GM06990 (cell line): ENCODE measurements at regions not wholly inside any gene's neighbourhood (a gene's known extent, or its start where the extent isn't known, plus 50 kb on each side); places are given as distances from the start of the nearest gene placed in this dataset.

Experiments used
- DNase-seq: peaks from one replicate; pipeline ENCODE4 v3.0.0-alpha.2; 2011; ENCODE audit not compliant: insufficient read length; ENCODE audit errors: extremely low read depth
- H3K27me3 ChIP-seq: replicated peaks from 2 replicates; pipeline ENCODE4 v1.6.0; 2011; ENCODE audit warnings: low read length; ENCODE audit not compliant: control insufficient read depth, insufficient read depth
- H3K36me3 ChIP-seq: 2 replicates; pipeline ENCODE4 v1.5.1; 2011; ENCODE audit warnings: low read length; ENCODE audit not compliant: control insufficient read depth, insufficient read depth
- H3K4me3 ChIP-seq: replicated peaks from 2 replicates; pipeline ENCODE4 v1.5.1; 2011; ENCODE audit warnings: low read depth, mild to moderate bottlenecking, control low read depth, low read length
- CTCF ChIP-seq: IDR thresholded peaks from 2 replicates; pipeline ENCODE4 v1.5.1; 2011; ENCODE audit warnings: low read length, control low read depth, mild to moderate bottlenecking, inconsistent platforms; ENCODE audit not compliant: insufficient read depth, poor library complexity, severe bottlenecking

- TF ChIP-seq CTCF: no peak
- H3K27me3 ChIP-seq: no peaks in the 10 kb centered on the region
- DNase-seq: no peak
- no peak overlapping the region for H3K4me3 ChIP-seq
- no peaks in the 10 kb centered on the region for H3K36me3 ChIP-seq
Measured at GRCh38 chr21:15183813-15184257, 119.0 kb upstream of the NRIP1 start.

GRCh38 chr21:15190412-15190811, 125.6 kb upstream of the NRIP1 start:
- H3K27me3 ChIP-seq: no peaks in the 10 kb centered on the region
- TF ChIP-seq CTCF: no peak
- H3K4me3 ChIP-seq: no peak overlapping the region
- DNase-seq: no peak
- no peaks in the 10 kb centered on the region for H3K36me3 ChIP-seq

DNA sequence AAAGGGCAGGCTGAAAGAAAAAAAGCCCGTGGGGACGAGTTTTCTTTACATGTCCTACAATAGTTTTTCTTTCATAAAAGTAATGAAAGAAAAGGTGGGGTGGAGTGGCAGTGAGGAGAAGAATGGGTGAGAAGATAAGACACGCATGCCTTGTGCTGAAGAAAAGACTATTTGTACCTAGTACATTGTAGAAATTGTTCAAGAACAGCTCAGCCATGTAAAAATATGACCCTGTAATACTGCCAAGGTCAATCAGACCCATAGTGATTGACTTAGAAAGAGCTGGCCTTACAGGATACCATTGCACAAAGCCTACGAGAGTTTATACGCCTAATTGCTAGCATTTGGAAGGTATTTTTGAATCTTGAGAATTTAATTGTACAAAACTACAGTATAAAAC, 126.0 kb upstream of the NRIP1 start:
- H3K4me3 ChIP-seq: no peak overlapping the region
- TF ChIP-seq CTCF: no peak
- no peak for DNase-seq
- H3K36me3 ChIP-seq: no peaks in the 10 kb centered on the region
- H3K27me3 ChIP-seq: no peaks in the 10 kb centered on the region

DNA sequence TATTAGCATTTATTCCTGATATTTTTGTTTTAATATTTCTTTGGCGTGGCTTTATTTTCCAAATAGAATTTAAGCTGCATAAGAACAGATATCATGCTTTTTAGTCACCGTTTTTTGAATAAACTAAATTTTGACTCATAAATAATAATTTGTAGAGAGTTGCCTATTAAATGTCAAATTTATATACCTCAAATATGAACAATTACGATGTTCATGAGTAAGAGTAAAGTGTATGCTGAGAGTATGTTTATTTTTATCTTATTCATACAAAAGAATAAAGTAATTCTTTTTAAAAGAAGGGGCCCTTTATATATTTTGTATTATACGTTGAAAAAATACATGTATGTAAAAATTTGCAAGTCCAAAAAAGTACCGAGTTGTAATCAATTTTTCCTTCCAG, 126.5 kb upstream of the NRIP1 start:
- Histone ChIP-seq H3K4me3 (no peak overlapping the region), H3K36me3 (no peaks in the 10 kb centered on the region), H3K27me3 (no peaks in the 10 kb centered on the region)
- TF ChIP-seq CTCF: no peak
- DNase-seq: no peak

DNA sequence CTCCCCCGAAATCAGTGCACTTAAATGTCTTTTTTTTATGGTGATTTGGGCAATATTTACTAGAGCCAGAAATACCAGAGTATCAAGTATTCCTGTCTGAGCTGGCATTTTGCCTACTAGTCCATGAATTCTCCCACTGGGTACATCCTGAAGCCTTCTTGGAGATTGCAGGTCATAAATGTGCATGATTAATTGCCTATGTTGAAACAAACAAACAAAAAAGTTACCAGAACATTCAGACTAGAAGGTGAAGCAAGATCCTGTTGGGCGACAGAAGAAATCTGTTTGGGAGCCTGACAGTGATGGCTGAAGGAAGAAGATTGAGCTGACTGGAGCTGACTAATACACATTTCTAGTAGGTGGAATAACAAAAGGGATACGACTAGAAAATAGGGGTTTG, 127.4 kb upstream of the NRIP1 start:
- DNase-seq: no peak
- no peak overlapping the region for H3K4me3 ChIP-seq
- TF ChIP-seq CTCF: no peak

GRCh38 chr21:15193937-15194336, 129.1 kb upstream of the NRIP1 start:
- H3K36me3 ChIP-seq: no peaks in the 10 kb centered on the region
- no peak for TF ChIP-seq CTCF
- H3K4me3 ChIP-seq: no peak overlapping the region
- no peak for DNase-seq
- H3K27me3 ChIP-seq: no peaks in the 10 kb centered on the region

More for the DNA sequence above, 127.4 kb upstream of the NRIP1 start:
- no peaks in the 10 kb centered on the region for H3K27me3 ChIP-seq
- H3K36me3 ChIP-seq: no peaks in the 10 kb centered on the region
